GM20431 (cell line): ENCODE measurements at regions not wholly inside any gene's neighbourhood (a gene's known extent, or its start where the extent isn't known, plus 50 kb on each side); places are given as distances from the start of the nearest gene placed in this dataset.
"Not testable (repeated sequence)": the region's sequence is repeated elsewhere in the genome, so short reads cannot be mapped to it uniquely, and the experiment has no call there.

ENCODE experiments used
- in situ Hi-C: fragments of 300-500 bp; cut with MseI, MboI; formaldehyde crosslinking; loops from one replicate; pipeline ENCODE4 v1.15.0; 2020; ENCODE audit warnings: low sequenced_read_pairs; ENCODE audit not compliant: unreplicated experiment

- in situ Hi-C loops, result no loop called here
These were observed 1670.3 kb downstream of the MRPL39 start for GRCh38 chr21:23936991-23937390.

GRCh38 chr21:23936224-23936623 is 1671.1 kb downstream of the MRPL39 start:
- in situ Hi-C loops, result no loop called here

- in situ Hi-C loops, result no loop called here
These were observed 1676.7 kb downstream of the MRPL39 start for GRCh38 chr21:23930565-23930964.

GRCh38 chr21:23926430-23926829 is 1680.9 kb downstream of the MRPL39 start:
- in situ Hi-C loops, result not testable (repeated sequence)

- in situ Hi-C loops, result no loop called here
These were observed 1685.4 kb downstream of the MRPL39 start for GRCh38 chr21:23921670-23922418.

GRCh38 chr21:23900727-23901126 is 1706.6 kb downstream of the MRPL39 start:
- in situ Hi-C loops, result no loop called here

GRCh38 chr21:23899561-23899960 is 1707.7 kb downstream of the MRPL39 start:
- in situ Hi-C loops, result no loop called here

- in situ Hi-C loops, result no loop called here
These were observed 1716.6 kb downstream of the MRPL39 start for GRCh38 chr21:23890652-23891051.

- in situ Hi-C loops, result no loop called here
These were observed 1719.5 kb downstream of the MRPL39 start for GRCh38 chr21:23887725-23888306.

GRCh38 chr21:23886828-23887724 is 1720.2 kb downstream of the MRPL39 start:
- in situ Hi-C loops, result no loop called here

GRCh38 chr21:23881783-23882182 is 1725.5 kb downstream of the MRPL39 start:
- in situ Hi-C loops, result no loop called here

GRCh38 chr21:23876925-23877558 is 1730.2 kb downstream of the MRPL39 start:
- in situ Hi-C loops, result no loop called here

- in situ Hi-C loops, result no loop called here
These were observed 1733.0 kb downstream of the MRPL39 start for GRCh38 chr21:23874271-23874670.

- in situ Hi-C loops, result no loop called here
These were observed 1745.3 kb downstream of the MRPL39 start for GRCh38 chr21:23861911-23862504.

- in situ Hi-C loops, result no loop called here
These were observed 1748.4 kb downstream of the MRPL39 start for GRCh38 chr21:23858878-23859277.

GRCh38 chr21:23853796-23854379 is 1753.4 kb downstream of the MRPL39 start:
- in situ Hi-C loops, result no loop called here

GRCh38 chr21:23837564-23837963 is 1769.7 kb downstream of the MRPL39 start:
- in situ Hi-C loops, result no loop called here

- in situ Hi-C loops, result no loop called here
These were observed 1784.5 kb downstream of the MRPL39 start for GRCh38 chr21:23822760-23823159.

GRCh38 chr21:23817337-23817736 is 1789.9 kb downstream of the MRPL39 start:
- in situ Hi-C loops, result no loop called here

GRCh38 chr21:23812485-23812884 is 1794.8 kb downstream of the MRPL39 start:
- in situ Hi-C loops, result no loop called here
